Psoas muscle (tissue), 7 donors: ENCODE measurements at regions not wholly inside any gene's neighbourhood (a gene's known extent, or its start where the extent isn't known, plus 50 kb on each side); places are given as distances from the start of the nearest gene placed in this dataset.

Source experiments
- ATAC-seq, 4 donors: fragments of 200-7000 bp; cut with Tn5 transposase; one replicate each; pipeline ENCODE4 v1.9.1; 2020; ENCODE audit warnings: moderate library complexity in 3 of 4, mild to moderate bottlenecking in 2 of 4
- DNase-seq, 2 donors: peaks; one replicate each; pipeline ENCODE4 v3.0.0-alpha.2; 2020
- H3K27ac ChIP-seq: fragments of 200-600 bp; one replicate; pipeline ENCODE4 v1.8.0; 2022
- H3K27me3 ChIP-seq, 3 donors: fragments of 200-600 bp in 1 of 3; one replicate each; pipeline versions ENCODE4 v1.6.1 to v1.8.0; 2013 to 2022; ENCODE audit warnings: low read length in 2 of 3, mild to moderate bottlenecking in 2 of 3, moderate library complexity in 1 of 3; ENCODE audit not compliant: insufficient read depth in 3 of 3
- H3K36me3 ChIP-seq, 2 donors: fragments of 200-600 bp in 1 of 2; one replicate each; pipeline versions ENCODE4 v1.6.1 to v1.8.0; 2013 to 2022; ENCODE audit warnings: low read depth in 1 of 2, mild to moderate bottlenecking in 1 of 2, moderate library complexity in 1 of 2; ENCODE audit not compliant: insufficient read depth in 1 of 2
- H3K4me1 ChIP-seq: fragments of 200-600 bp; one replicate; pipeline ENCODE4 v1.8.0; 2022
- H3K4me3 ChIP-seq: fragments of 200-600 bp; one replicate; pipeline ENCODE4 v1.8.0; 2022; ENCODE audit warnings: mild to moderate bottlenecking
- H3K9me3 ChIP-seq: fragments of 200-600 bp; one replicate; pipeline ENCODE4 v1.8.0; 2022
- CTCF ChIP-seq: fragments of 200-600 bp; IDR thresholded peaks from one replicate; pipeline ENCODE4 v1.8.0; 2022; ENCODE audit warnings: antibody characterized with exemption
- WGBS, 3 donors: extraction: QIAGEN DNeasy Blood & Tissue Kit; methylation state at CpG; one replicate each; pipeline versions ENCODE4 v1.1.6 to v1.1.7; 2013; 5-methylcytosine and 5-hydroxymethylcytosine counted together
- intact Hi-C, 2 donors: fragments of 100-400 bp; cut with DNase I; formaldehyde crosslinking; loops; one replicate each; pipeline versions ENCODE4 v1.11.0 to v1.14.2; 2022
- donor health status: healthy with polysubstance abuse.
- donor health status: DM: no; HTN: no; CAD: no; lungs with moderate emphysema.
- donor health status: Bipolar disorder and iron deficiency.
- donor health status: healthy.
- donor health status: DM: yes; HTN: yes; CAD: no.
- donor health status: DM: no; HTN: no; CAD: no.
- donor health status: DM: yes; HTN: yes; CAD: no.

GRCh38 chr7:69182596-69183467, 415.4 kb upstream of the AUTS2 start:
- Histone ChIP-seq H3K27ac (no peak overlapping the region), H3K4me3 (no peak overlapping the region), H3K36me3 (no peaks in the 10 kb centered on the region), H3K4me1 (no peaks in the 10 kb centered on the region), H3K27me3 (peaks cover 0 to 4% (median 0%) of the 10 kb centered on the region in 3 donors), H3K9me3 (no peaks in the 10 kb centered on the region)
- ATAC-seq = no peak
- TF ChIP-seq CTCF = no peak
- intact Hi-C loops = no loop called here
- no peak for DNase-seq
- WGBS, 3 donors = 76 to 79% (median 78%) methylated on average over 6 of the region's 6 CpGs

GRCh38 chr7:69184339-69184738, 413.9 kb upstream of the AUTS2 start:
- WGBS, 3 donors = 55 to 58% (median 57%) methylated on average over 5 of the region's 5 CpGs
- Histone ChIP-seq H3K4me1 (no peaks in the 10 kb centered on the region), H3K27me3 (peaks cover 0 to under 1% (median 0%) of the 10 kb centered on the region in 3 donors), H3K9me3 (no peaks in the 10 kb centered on the region), H3K27ac (no peak overlapping the region), H3K4me3 (no peak overlapping the region), H3K36me3 (no peaks in the 10 kb centered on the region)
- intact Hi-C loops = no loop called here
- DNase-seq = no peak
- no peak for TF ChIP-seq CTCF
- no peak for ATAC-seq

GRCh38 chr7:69185170-69185569, 413.1 kb upstream of the AUTS2 start:
- H3K27ac ChIP-seq = no peak overlapping the region
- 97 to 98% (median 98%) methylated on average over 5 of the region's 5 CpGs for WGBS, 3 donors
- no peaks in the 10 kb centered on the region for H3K9me3 ChIP-seq
- no peaks in the 10 kb centered on the region for H3K27me3 ChIP-seq
- TF ChIP-seq CTCF = no peak
- intact Hi-C loops = no loop called here
- no peaks in the 10 kb centered on the region for H3K4me1 ChIP-seq
- ATAC-seq (no peak), DNase-seq (no peak)
- no peaks in the 10 kb centered on the region for H3K36me3 ChIP-seq
- H3K4me3 ChIP-seq = no peak overlapping the region

GRCh38 chr7:69186974-69187373, 411.3 kb upstream of the AUTS2 start:
- ATAC-seq (no peak), DNase-seq (no peak)
- TF ChIP-seq CTCF = no peak
- intact Hi-C loops = no loop called here
- H3K27me3 ChIP-seq = no peaks in the 10 kb centered on the region
- peaks cover 6% of the 10 kb centered on the region for H3K4me1 ChIP-seq
- H3K9me3 ChIP-seq = no peaks in the 10 kb centered on the region
- WGBS, 3 donors = 95 to 97% (median 97%) methylated on average over 5 of the region's 5 CpGs
- H3K36me3 ChIP-seq = no peaks in the 10 kb centered on the region
- no peak overlapping the region for H3K4me3 ChIP-seq
- H3K27ac ChIP-seq = no peak overlapping the region
